HCT116 (cell line): ENCODE measurements at regions not wholly inside any gene's neighbourhood (a gene's known extent, or its start where the extent isn't known, plus 50 kb on each side); places are given as distances from the start of the nearest gene placed in this dataset.

Experiments
- ATAC-seq: fragments of 200-7000 bp; cut with Tn5 transposase; 2 replicates; pipeline ENCODE4 v1.9.1; 2020; ENCODE audit warnings: mild to moderate bottlenecking, moderate library complexity
- BruUV-seq: library from RNA; stranded (reverse); fragments of 400-500 nt; replicated peaks from 2 replicates; lab custom pipeline; 2021; lab: Mats Ljungman, UMichigan
- CTCF ChIA-PET: fragments of 300-600 bp; sonication (Branson Sonifier 250); formaldehyde crosslinking; loops from one replicate; lab custom pipeline; 2021; ENCODE audit warnings: antibody characterized with exemption; lab: Charles Lee
- POLR2A ChIA-PET: fragments of 300-600, 350-600 bp; sonication (Branson Sonifier 250); formaldehyde crosslinking; loops from one replicate; lab custom pipeline; 2021; ENCODE audit warnings: antibody characterized with exemption; lab: Charles Lee
- RAD21 ChIA-PET, 2 experiments: fragments of 300-600 bp; sonication (Branson Sonifier 250); formaldehyde crosslinking; loops; one replicate each; lab custom pipeline; 2023; ENCODE audit warnings: low total read pairs in 2 of 2; ENCODE audit not compliant: uncharacterized antibody in 2 of 2, unreplicated experiment in 2 of 2, low non-redundant PET in 1 of 2; lab: Charles Lee
- DNase-seq: peaks from one replicate; pipeline ENCODE4 v3.0.0-alpha.2; 2010; ENCODE audit warnings: low read depth, low spot score
- H2AFZ ChIP-seq: fragments of 200-600 bp; shearing (Covaris generic), sonication (generic); 2 replicates; pipeline ENCODE4 v1.6.1; 2017; ENCODE audit warnings: low read depth, mixed run types, mixed read lengths, antibody characterized with exemption, low read length; ENCODE audit not compliant: poor library complexity, severe bottlenecking
- H3K27ac ChIP-seq: 2 replicates; pipeline ENCODE4 v1.5.1; 2012; ENCODE audit warnings: low read depth, low read length
- H3K27me3 ChIP-seq: fragments of 200-600 bp; sonication (generic); 2 replicates; pipeline ENCODE4 v1.6.1; 2016; ENCODE audit warnings: mixed run types, low read length, mixed read lengths; ENCODE audit not compliant: insufficient read depth
- H3K36me3 ChIP-seq, 2 experiments: fragments of 200-500 bp in 1 of 2; fragments of 200-600 bp in 1 of 2; sonication (Bioruptor generic) in 1 of 2; sonication (generic) in 1 of 2; 2 replicates each; pipeline versions ENCODE4 v1.5.1 to v1.6.1; 2014 to 2016; ENCODE audit warnings: low read length in 2 of 2, inconsistent platforms in 1 of 2, mixed read lengths in 1 of 2, mixed run types in 1 of 2; ENCODE audit not compliant: insufficient read depth in 2 of 2, control insufficient read depth in 1 of 2
- H3K4me1 ChIP-seq, 2 experiments: fragments of 200-600 bp in 1 of 2; sonication (generic) in 1 of 2; 2 replicates each; pipeline versions ENCODE4 v1.5.1 to v1.6.1; 2012 to 2017; ENCODE audit warnings: low read length in 2 of 2, inconsistent platforms in 1 of 2, mild to moderate bottlenecking in 1 of 2, mixed read lengths in 1 of 2, mixed run types in 1 of 2, moderate library complexity in 1 of 2; ENCODE audit not compliant: insufficient read depth in 2 of 2, control insufficient read depth in 1 of 2
- H3K4me2 ChIP-seq: fragments of 200-600 bp; sonication (generic); 2 replicates; pipeline ENCODE4 v1.6.1; 2017; ENCODE audit warnings: mixed run types, low read length, mixed read lengths
- H3K4me3 ChIP-seq, 2 experiments: fragments of 200-600 bp in 1 of 2; sonication (generic) in 1 of 2; replicated peaks in 1 of 2; 2 replicates each; pipeline ENCODE4 v1.5.1; 2011 to 2016; ENCODE audit warnings: low read length in 2 of 2, control low read depth in 1 of 2, low read depth in 1 of 2, mild to moderate bottlenecking in 1 of 2, mixed read lengths in 1 of 2, mixed run types in 1 of 2
- H3K79me2 ChIP-seq: fragments of 200-600 bp; sonication (generic); 2 replicates; pipeline ENCODE4 v1.6.1; 2017; ENCODE audit warnings: mild to moderate bottlenecking, mixed run types, low read length, moderate library complexity, mixed read lengths; ENCODE audit not compliant: insufficient read depth
- H3K9ac ChIP-seq: fragments of 200-600 bp; sonication (generic); 2 replicates; pipeline ENCODE4 v1.6.1; 2016; ENCODE audit warnings: low read length, mixed read lengths
- H3K9me2 ChIP-seq: fragments of 200-600 bp; sonication (generic), shearing (Covaris generic); 2 replicates; pipeline ENCODE4 v1.6.1; 2017; ENCODE audit warnings: mixed run types, mild to moderate bottlenecking, moderate library complexity; ENCODE audit not compliant: insufficient read depth
- H3K9me3 ChIP-seq, 2 experiments: fragments of 200-500 bp in 1 of 2; fragments of 200-600 bp in 1 of 2; sonication (Bioruptor generic) in 1 of 2; sonication (generic) in 1 of 2; 2 replicates each; pipeline ENCODE4 v1.6.1; 2014 to 2017; ENCODE audit warnings: low read length in 2 of 2, mixed read lengths in 2 of 2, inconsistent platforms in 1 of 2, low read depth in 1 of 2, mild to moderate bottlenecking in 1 of 2, mixed run types in 1 of 2, moderate library complexity in 1 of 2; ENCODE audit not compliant: control insufficient read depth in 1 of 2, insufficient read depth in 1 of 2
- H4K20me1 ChIP-seq: fragments of 200-600 bp; sonication (generic), shearing (Covaris generic); 2 replicates; pipeline ENCODE4 v1.6.1; 2017; ENCODE audit warnings: mixed run types, mild to moderate bottlenecking, moderate library complexity; ENCODE audit not compliant: insufficient read depth
- CBX3 ChIP-seq: IDR thresholded peaks from 2 replicates; pipeline ENCODE4 v1.6.1; 2012; ENCODE audit warnings: low read depth
- CEBPB ChIP-seq: IDR thresholded peaks from 2 replicates; pipeline ENCODE4 v1.6.1; 2012; ENCODE audit warnings: low read depth
- EGR1 ChIP-seq: IDR thresholded peaks from 2 replicates; pipeline ENCODE4 v1.6.1; 2012; ENCODE audit warnings: low read depth
- ELF1 ChIP-seq: IDR thresholded peaks from 2 replicates; pipeline ENCODE4 v1.6.1; 2012; ENCODE audit warnings: low read depth, borderline replicate concordance
- EZH2 ChIP-seq: fragments of 200-600 bp; sonication (generic); IDR thresholded peaks from 2 replicates; pipeline ENCODE4 v1.6.1; 2017; ENCODE audit warnings: antibody characterized with exemption, mixed run types
- EZH2phosphoT487 ChIP-seq: fragments of 200-600 bp; IDR thresholded peaks from 2 replicates; pipeline ENCODE4 v1.6.1; 2018; ENCODE audit warnings: antibody characterized with exemption, borderline replicate concordance
- FOSL1 ChIP-seq: IDR thresholded peaks from 2 replicates; pipeline ENCODE4 v1.6.1; 2012; ENCODE audit warnings: low read depth
- JUND ChIP-seq: IDR thresholded peaks from 2 replicates; pipeline ENCODE4 v1.6.1; 2012
- MAX ChIP-seq: IDR thresholded peaks from 2 replicates; pipeline ENCODE4 v1.6.1; 2012
- POLR2A ChIP-seq: IDR thresholded peaks from 2 replicates; pipeline ENCODE4 v1.7.0; 2011; ENCODE audit warnings: borderline replicate concordance; ENCODE audit not compliant: insufficient read depth, insufficient read length; ENCODE audit errors: extremely low read depth
- POLR2AphosphoS5 ChIP-seq: IDR thresholded peaks from 2 replicates; pipeline ENCODE4 v1.6.1; 2011; ENCODE audit warnings: mild to moderate bottlenecking, low read depth, low read length, moderate library complexity
- RAD21 ChIP-seq: IDR thresholded peaks from 2 replicates; pipeline ENCODE4 v1.6.1; 2012; ENCODE audit warnings: low read depth, mild to moderate bottlenecking
- SIN3A ChIP-seq: IDR thresholded peaks from 2 replicates; pipeline ENCODE4 v1.6.1; 2012; ENCODE audit warnings: low read depth
- SP1 ChIP-seq: IDR thresholded peaks from 2 replicates; pipeline ENCODE4 v1.6.1; 2012; ENCODE audit warnings: low read depth
- SRF ChIP-seq: IDR thresholded peaks from 2 replicates; pipeline ENCODE4 v1.6.1; 2012; ENCODE audit warnings: low read depth
- YY1 ChIP-seq: IDR thresholded peaks from 2 replicates; pipeline ENCODE4 v1.6.1; 2011; ENCODE audit warnings: low read length, low read depth, moderate library complexity, mild to moderate bottlenecking; ENCODE audit not compliant: insufficient replicate concordance; ENCODE audit errors: extremely low read depth
- ZFX ChIP-seq: fragments of 450-650 bp; IDR thresholded peaks from 2 replicates; pipeline ENCODE4 v1.6.1; 2017
- intact Hi-C: fragments of 100-400 bp; cut with micrococcal nuclease; formaldehyde crosslinking; loops from 2 replicates; pipeline ENCODE4 v1.10.0; 2022
- TF ChIP-seq, protein P1 (sequence below): IDR thresholded peaks from 2 replicates; pipeline ENCODE4 v1.6.1; 2012

GRCh38 chr1:81459043-81459442 is 341.7 kb upstream of the ADGRL2 start:
- Histone ChIP-seq H3K9me2 (no peaks in the 10 kb centered on the region), H3K79me2 (no peaks in the 10 kb centered on the region), H3K27ac (no peak overlapping the region), H3K4me2 (no peak overlapping the region), H2AFZ (no peak overlapping the region), H3K9me3 (no peaks in the 10 kb centered on the region), H3K4me3 (no peak overlapping the region), H3K27me3 (no peaks in the 10 kb centered on the region), H3K4me1 (no peaks in the 10 kb centered on the region), H3K36me3 (no peaks in the 10 kb centered on the region), H4K20me1 (no peaks in the 10 kb centered on the region), H3K9ac (no peak overlapping the region)
- ChIA-PET CTCF (no interaction called here), POLR2A (no interaction called here), RAD21 (no interaction called here)
- DNase-seq (no peak), ATAC-seq (no peak)
- BruUV-seq: no TSS peak
- intact Hi-C loops: no loop called here
- TF ChIP-seq JUND (no peak), EZH2 (no peak), EGR1 (no peak), CEBPB (no peak), RAD21 (no peak)

DNA sequence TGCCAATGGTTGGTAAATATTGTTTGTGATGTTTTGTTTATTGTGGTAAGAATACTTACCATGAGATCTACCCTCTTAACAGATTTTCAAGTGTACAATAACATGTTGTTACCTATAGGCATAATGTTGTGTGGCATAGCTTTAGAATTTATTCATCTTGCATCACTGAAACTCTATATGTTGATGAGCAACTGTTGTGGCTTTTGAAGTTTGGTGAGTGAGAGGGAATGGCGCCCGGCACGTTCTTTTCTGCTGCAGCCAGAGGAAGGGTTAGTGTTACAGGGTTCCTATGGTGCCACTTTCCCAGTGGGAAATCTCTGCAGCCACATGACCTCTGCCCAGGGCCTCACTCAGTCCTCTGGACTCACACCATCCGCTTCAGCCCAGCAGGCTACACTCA is 342.5 kb upstream of the ADGRL2 start:
- no peak overlapping the region for H3K9ac ChIP-seq
- no peak overlapping the region for H3K4me3 ChIP-seq
- DNase-seq (no peak), ATAC-seq (no peak)
- intact Hi-C loops: no loop called here
- H2AFZ ChIP-seq: no peak overlapping the region
- H3K27ac ChIP-seq: no peak overlapping the region
- no peak for TF ChIP-seq YY1
- no peak for TF ChIP-seq CEBPB
- TF ChIP-seq FOSL1: no peak
- TF ChIP-seq SIN3A: no peak
- no peak for TF ChIP-seq POLR2A
- TF ChIP-seq ELF1: no peak
- no peak for TF ChIP-seq EGR1
- TF ChIP-seq, protein P1, sequence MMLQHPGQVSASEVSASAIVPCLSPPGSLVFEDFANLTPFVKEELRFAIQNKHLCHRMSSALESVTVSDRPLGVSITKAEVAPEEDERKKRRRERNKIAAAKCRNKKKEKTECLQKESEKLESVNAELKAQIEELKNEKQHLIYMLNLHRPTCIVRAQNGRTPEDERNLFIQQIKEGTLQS: no peak
- no peak for TF ChIP-seq CBX3
- no peak for TF ChIP-seq SRF
- TF ChIP-seq POLR2AphosphoS5: no peak
- no peak for TF ChIP-seq MAX
- TF ChIP-seq EZH2phosphoT487: no peak
- TF ChIP-seq EZH2: no peak
- no peak for TF ChIP-seq ZFX
- no peak for TF ChIP-seq SP1
- no peaks in the 10 kb centered on the region for H3K27me3 ChIP-seq
- no peaks in the 10 kb centered on the region for H3K9me3 ChIP-seq
- ChIA-PET RAD21 (no interaction called here), CTCF (no interaction called here), POLR2A (no interaction called here)
- H3K4me2 ChIP-seq: no peak overlapping the region
- H4K20me1 ChIP-seq: no peaks in the 10 kb centered on the region
- no peaks in the 10 kb centered on the region for H3K79me2 ChIP-seq
- no TSS peak for BruUV-seq
- no peaks in the 10 kb centered on the region for H3K4me1 ChIP-seq
- H3K9me2 ChIP-seq: no peaks in the 10 kb centered on the region
- no peaks in the 10 kb centered on the region for H3K36me3 ChIP-seq
